B cell (primary cell): ENCODE measurements at regions not wholly inside any gene's neighbourhood (a gene's known extent, or its start where the extent isn't known, plus 50 kb on each side); places are given as distances from the start of the nearest gene placed in this dataset.

Experiments
- CTCF ChIP-seq: fragments of 200-600 bp; IDR thresholded peaks from one replicate; pipeline ENCODE4 v1.8.0; 2022; ENCODE audit warnings: antibody characterized with exemption, mild to moderate bottlenecking
- EZH2 ChIP-seq: IDR thresholded peaks from 2 replicates; pipeline ENCODE4 v1.6.1; 2012; ENCODE audit warnings: borderline replicate concordance, low read depth, mild to moderate bottlenecking, moderate library complexity, low read length; ENCODE audit not compliant: insufficient read depth, poor library complexity, severe bottlenecking

- TF ChIP-seq CTCF, result no peak
- TF ChIP-seq EZH2, result no peak
Observed at GRCh38 chr17:63150490-63150889, 184.5 kb downstream of the TANC2 start.
